HEK293 (cell line): ENCODE measurements at regions not wholly inside any gene's neighbourhood (a gene's known extent, or its start where the extent isn't known, plus 50 kb on each side); places are given as distances from the start of the nearest gene placed in this dataset.

Experiments
- CTCF ChIA-PET: fragments of 350-600 bp; formaldehyde crosslinking; extraction: SDS; loops from one replicate; lab custom pipeline; 2021; ENCODE audit warnings: antibody characterized with exemption; lab: Yijun Ruan, JAX
- POLR2A ChIA-PET: fragments of 300-600 bp; formaldehyde crosslinking; extraction: SDS; loops from one replicate; lab custom pipeline; 2020; ENCODE audit warnings: antibody characterized with exemption, inconsistent platforms; lab: Yijun Ruan, JAX
- H3K27ac ChIP-seq: fragments of 200-500 bp; sonication (Bioruptor generic); 2 replicates; pipeline ENCODE4 v1.5.1; 2014; ENCODE audit warnings: low read depth, low read length, control low read depth, inconsistent platforms; ENCODE audit errors: extremely low read depth
- H3K36me3 ChIP-seq, 2 experiments: fragments of 200-500 bp in 1 of 2; sonication (Bioruptor generic) in 1 of 2; 1 replicate in 1 of 2; 2 replicates in 1 of 2; pipeline ENCODE4 v1.5.1; 2014 to 2017; ENCODE audit warnings: inconsistent platforms in 2 of 2, low read length in 2 of 2; ENCODE audit not compliant: control insufficient read depth in 2 of 2, insufficient read depth in 1 of 2
- H3K4me1 ChIP-seq: fragments of 200-500 bp; sonication (Bioruptor generic); 2 replicates; pipeline ENCODE4 v1.5.1; 2014; ENCODE audit warnings: mild to moderate bottlenecking, low read length, inconsistent platforms; ENCODE audit not compliant: control insufficient read depth, insufficient read depth
- H3K4me3 ChIP-seq: 2 replicates; pipeline ENCODE4 v1.5.1; 2011; ENCODE audit warnings: low read depth, mild to moderate bottlenecking, control low read depth, low read length, moderate library complexity
- H3K9me3 ChIP-seq: fragments of 200-500 bp; sonication (Bioruptor generic); 2 replicates; pipeline ENCODE4 v1.5.1; 2014; ENCODE audit warnings: low read depth, low read length, inconsistent platforms; ENCODE audit not compliant: control insufficient read depth, insufficient read depth
- KLF16 ChIP-seq: fragments of 450-650 bp; formaldehyde crosslinking; IDR thresholded peaks from 2 replicates; pipeline ENCODE4 v1.5.1; 2017; ENCODE audit warnings: missing biosample characterization, missing genetic modification characterization
- OSR2 ChIP-seq: fragments of 450-650 bp; formaldehyde crosslinking; IDR thresholded peaks from 2 replicates; pipeline ENCODE4 v1.5.1; 2016; ENCODE audit warnings: missing biosample characterization, missing genetic modification characterization
- OVOL3 ChIP-seq: fragments of 450-650 bp; formaldehyde crosslinking; IDR thresholded peaks from 2 replicates; pipeline ENCODE4 v1.5.1; 2016; ENCODE audit warnings: missing biosample characterization, missing genetic modification characterization
- SCRT2 ChIP-seq: fragments of 450-650 bp; formaldehyde crosslinking; IDR thresholded peaks from 2 replicates; pipeline ENCODE4 v1.5.1; 2016; ENCODE audit warnings: missing biosample characterization, missing genetic modification characterization
- ZIC2 ChIP-seq: fragments of 450-650 bp; formaldehyde crosslinking; IDR thresholded peaks from 2 replicates; pipeline ENCODE4 v1.5.1; 2016; ENCODE audit warnings: missing biosample characterization, missing genetic modification characterization
- ZNF121 ChIP-seq: fragments of 450-650 bp; formaldehyde crosslinking; IDR thresholded peaks from 2 replicates; pipeline ENCODE4 v1.5.1; 2016; ENCODE audit warnings: missing biosample characterization, missing genetic modification characterization
- ZNF211 ChIP-seq: fragments of 450-650 bp; formaldehyde crosslinking; IDR thresholded peaks from 2 replicates; pipeline ENCODE4 v1.5.1; 2016; ENCODE audit warnings: low read depth, missing biosample characterization, missing genetic modification characterization
- ZNF248 ChIP-seq: fragments of 450-650 bp; formaldehyde crosslinking; IDR thresholded peaks from 2 replicates; pipeline ENCODE4 v1.5.1; 2017; ENCODE audit warnings: missing biosample characterization, missing genetic modification characterization
- ZNF350 ChIP-seq: fragments of 450-650 bp; formaldehyde crosslinking; IDR thresholded peaks from 2 replicates; pipeline ENCODE4 v1.5.0; 2017; ENCODE audit warnings: missing biosample characterization, mild to moderate bottlenecking, missing genetic modification characterization
- ZNF48 ChIP-seq: fragments of 450-650 bp; formaldehyde crosslinking; IDR thresholded peaks from 2 replicates; pipeline ENCODE4 v1.5.1; 2016; ENCODE audit warnings: missing biosample characterization, missing genetic modification characterization
- ZNF544 ChIP-seq: fragments of 450-650 bp; formaldehyde crosslinking; IDR thresholded peaks from 2 replicates; pipeline ENCODE4 v1.5.0; 2017; ENCODE audit warnings: missing biosample characterization, missing genetic modification characterization
- ZNF549 ChIP-seq: fragments of 450-650 bp; IDR thresholded peaks from 2 replicates; pipeline ENCODE4 v1.5.1; 2018; ENCODE audit warnings: missing biosample characterization, missing genetic modification characterization, mild to moderate bottlenecking, inconsistent platforms, moderate library complexity
- ZNF560 ChIP-seq: fragments of 450-650 bp; formaldehyde crosslinking; IDR thresholded peaks from 2 replicates; pipeline ENCODE4 v1.5.1; 2017; ENCODE audit warnings: missing biosample characterization, missing genetic modification characterization, borderline replicate concordance
- TF ChIP-seq, protein P1 (sequence below): fragments of 450-650 bp; formaldehyde crosslinking; IDR thresholded peaks from 2 replicates; pipeline ENCODE4 v1.5.1; 2016; ENCODE audit warnings: missing biosample characterization, missing genetic modification characterization
- TF ChIP-seq, protein P2 (sequence below): IDR thresholded peaks from 2 replicates; pipeline ENCODE4 v1.6.1; 2011; ENCODE audit warnings: mild to moderate bottlenecking, low read depth, low read length, borderline replicate concordance
- TF ChIP-seq, protein P3 (sequence below): fragments of 450-650 bp; formaldehyde crosslinking; IDR thresholded peaks from 2 replicates; pipeline ENCODE4 v1.5.1; 2016; ENCODE audit warnings: missing biosample characterization, missing genetic modification characterization
- TF ChIP-seq, protein P4 (sequence below): fragments of 450-650 bp; formaldehyde crosslinking; IDR thresholded peaks from 2 replicates; pipeline ENCODE4 v1.5.1; 2016; ENCODE audit warnings: missing biosample characterization, missing genetic modification characterization
- TF ChIP-seq, protein P5 (sequence below): fragments of 450-650 bp; formaldehyde crosslinking; optimal IDR thresholded peaks from 2 replicates; pipeline ENCODE3; 2016; ENCODE audit warnings: missing biosample characterization, mild to moderate bottlenecking, missing genetic modification characterization

DNA sequence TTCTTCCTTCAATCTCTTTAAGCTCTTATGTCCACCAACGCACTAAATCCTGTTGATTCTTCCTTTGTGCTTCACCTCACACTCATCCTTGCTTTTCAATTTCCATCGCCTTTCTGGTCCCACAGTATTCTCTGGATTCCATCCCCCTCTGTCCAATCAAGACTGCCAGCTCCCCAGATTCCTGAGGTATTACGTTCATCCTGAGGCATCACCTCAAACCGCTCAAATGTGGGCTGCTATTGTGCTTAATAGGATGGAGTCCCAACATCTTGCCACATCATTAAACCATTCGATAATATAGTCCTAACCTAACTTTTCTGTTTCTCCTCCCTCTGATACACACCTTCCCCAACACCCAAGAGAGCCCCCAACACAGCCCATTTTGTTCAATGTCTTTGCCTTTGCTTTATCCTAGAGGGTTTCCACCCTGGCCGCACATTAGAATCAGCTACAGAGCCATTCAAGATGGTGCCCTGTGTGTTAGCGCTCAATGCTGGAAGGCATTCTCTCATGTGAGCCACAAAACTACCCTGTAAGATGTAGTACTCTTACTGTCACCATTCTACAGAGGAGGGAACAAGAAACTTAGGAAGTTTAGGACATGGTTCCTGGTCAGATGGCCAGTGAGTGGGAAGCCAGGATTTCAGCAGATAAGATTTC is 79.5 kb upstream of the LEP start:
- no peak overlapping the region for H3K4me3 ChIP-seq
- no peaks in the 10 kb centered on the region for H3K36me3 ChIP-seq
- H3K4me1 ChIP-seq, result no peaks in the 10 kb centered on the region
- no peak for TF ChIP-seq ZNF121 (tag by site-specific recombination)
- no peak for TF ChIP-seq KLF16 (tag by site-specific recombination)
- TF ChIP-seq, protein P1, sequence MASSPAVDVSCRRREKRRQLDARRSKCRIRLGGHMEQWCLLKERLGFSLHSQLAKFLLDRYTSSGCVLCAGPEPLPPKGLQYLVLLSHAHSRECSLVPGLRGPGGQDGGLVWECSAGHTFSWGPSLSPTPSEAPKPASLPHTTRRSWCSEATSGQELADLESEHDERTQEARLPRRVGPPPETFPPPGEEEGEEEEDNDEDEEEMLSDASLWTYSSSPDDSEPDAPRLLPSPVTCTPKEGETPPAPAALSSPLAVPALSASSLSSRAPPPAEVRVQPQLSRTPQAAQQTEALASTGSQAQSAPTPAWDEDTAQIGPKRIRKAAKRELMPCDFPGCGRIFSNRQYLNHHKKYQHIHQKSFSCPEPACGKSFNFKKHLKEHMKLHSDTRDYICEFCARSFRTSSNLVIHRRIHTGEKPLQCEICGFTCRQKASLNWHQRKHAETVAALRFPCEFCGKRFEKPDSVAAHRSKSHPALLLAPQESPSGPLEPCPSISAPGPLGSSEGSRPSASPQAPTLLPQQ (tag by site-specific recombination), result no peak
- TF ChIP-seq, protein P2, sequence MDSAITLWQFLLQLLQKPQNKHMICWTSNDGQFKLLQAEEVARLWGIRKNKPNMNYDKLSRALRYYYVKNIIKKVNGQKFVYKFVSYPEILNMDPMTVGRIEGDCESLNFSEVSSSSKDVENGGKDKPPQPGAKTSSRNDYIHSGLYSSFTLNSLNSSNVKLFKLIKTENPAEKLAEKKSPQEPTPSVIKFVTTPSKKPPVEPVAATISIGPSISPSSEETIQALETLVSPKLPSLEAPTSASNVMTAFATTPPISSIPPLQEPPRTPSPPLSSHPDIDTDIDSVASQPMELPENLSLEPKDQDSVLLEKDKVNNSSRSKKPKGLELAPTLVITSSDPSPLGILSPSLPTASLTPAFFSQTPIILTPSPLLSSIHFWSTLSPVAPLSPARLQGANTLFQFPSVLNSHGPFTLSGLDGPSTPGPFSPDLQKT, result no peak
- H3K9me3 ChIP-seq, result no peaks in the 10 kb centered on the region
- ChIA-PET POLR2A (no interaction called here), CTCF (interaction anchor here (0.6 to 1.6 kb wide), 3 partner anchors 25 to 47 kb away, joined by 3 to 9 read pairs (median 6); no protein-coding TSS in a partner anchor)
- H3K27ac ChIP-seq, result no peak overlapping the region

DNA sequence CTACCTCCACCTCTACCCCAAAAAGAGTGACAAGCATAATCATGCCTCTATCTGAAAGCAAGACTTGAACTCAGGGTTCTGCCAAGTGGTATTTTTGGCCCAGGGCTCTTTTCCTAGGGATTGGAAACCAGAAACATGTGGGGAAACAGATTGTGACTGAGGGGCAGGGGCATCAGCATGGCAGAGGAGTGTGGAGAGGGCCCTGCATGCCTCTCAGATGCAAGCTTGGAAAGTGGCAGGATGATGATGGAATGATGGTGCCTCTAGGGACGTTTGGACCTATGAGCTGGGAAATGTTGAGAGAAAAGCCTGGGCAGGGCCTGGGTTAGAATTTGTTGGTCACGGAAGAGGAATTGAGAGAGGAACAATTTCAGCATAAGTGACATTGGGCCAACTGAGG is 78.4 kb upstream of the LEP start:
- Histone ChIP-seq H3K36me3 (no peaks in the 10 kb centered on the region), H3K4me3 (no peak overlapping the region), H3K9me3 (no peaks in the 10 kb centered on the region), H3K27ac (no peak overlapping the region), H3K4me1 (peaks cover 3% of the 10 kb centered on the region; the same call in 1 of the 2 replicates)
- CTCF ChIA-PET, result interaction anchor here (0.5 to 0.6 kb wide), 3 partner anchors 25 to 727 kb away, joined by 3 to 4 read pairs (median 4); no protein-coding TSS in a partner anchor
- POLR2A ChIA-PET, result no interaction called here
- TF ChIP-seq, protein P3, sequence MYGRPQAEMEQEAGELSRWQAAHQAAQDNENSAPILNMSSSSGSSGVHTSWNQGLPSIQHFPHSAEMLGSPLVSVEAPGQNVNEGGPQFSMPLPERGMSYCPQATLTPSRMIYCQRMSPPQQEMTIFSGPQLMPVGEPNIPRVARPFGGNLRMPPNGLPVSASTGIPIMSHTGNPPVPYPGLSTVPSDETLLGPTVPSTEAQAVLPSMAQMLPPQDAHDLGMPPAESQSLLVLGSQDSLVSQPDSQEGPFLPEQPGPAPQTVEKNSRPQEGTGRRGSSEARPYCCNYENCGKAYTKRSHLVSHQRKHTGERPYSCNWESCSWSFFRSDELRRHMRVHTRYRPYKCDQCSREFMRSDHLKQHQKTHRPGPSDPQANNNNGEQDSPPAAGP (tag by site-specific recombination), result no peak
- TF ChIP-seq, protein P4, sequence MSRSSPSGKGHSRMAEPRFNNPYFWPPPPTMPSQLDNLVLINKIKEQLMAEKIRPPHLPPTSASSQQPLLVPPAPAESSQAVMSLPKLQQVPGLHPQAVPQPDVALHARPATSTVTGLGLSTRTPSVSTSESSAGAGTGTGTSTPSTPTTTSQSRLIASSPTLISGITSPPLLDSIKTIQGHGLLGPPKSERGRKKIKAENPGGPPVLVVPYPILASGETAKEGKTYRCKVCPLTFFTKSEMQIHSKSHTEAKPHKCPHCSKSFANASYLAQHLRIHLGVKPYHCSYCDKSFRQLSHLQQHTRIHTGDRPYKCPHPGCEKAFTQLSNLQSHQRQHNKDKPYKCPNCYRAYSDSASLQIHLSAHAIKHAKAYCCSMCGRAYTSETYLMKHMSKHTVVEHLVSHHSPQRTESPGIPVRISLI (tag by site-specific recombination), result no peak
- TF ChIP-seq, protein P5, sequence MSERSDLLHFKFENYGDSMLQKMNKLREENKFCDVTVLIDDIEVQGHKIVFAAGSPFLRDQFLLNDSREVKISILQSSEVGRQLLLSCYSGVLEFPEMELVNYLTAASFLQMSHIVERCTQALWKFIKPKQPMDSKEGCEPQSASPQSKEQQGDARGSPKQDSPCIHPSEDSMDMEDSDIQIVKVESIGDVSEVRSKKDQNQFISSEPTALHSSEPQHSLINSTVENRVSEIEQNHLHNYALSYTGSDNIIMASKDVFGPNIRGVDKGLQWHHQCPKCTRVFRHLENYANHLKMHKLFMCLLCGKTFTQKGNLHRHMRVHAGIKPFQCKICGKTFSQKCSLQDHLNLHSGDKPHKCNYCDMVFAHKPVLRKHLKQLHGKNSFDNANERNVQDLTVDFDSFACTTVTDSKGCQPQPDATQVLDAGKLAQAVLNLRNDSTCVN (tag by site-specific recombination), result no peak
- TF ChIP-seq ZNF350 (no peak), OSR2 (tag by site-specific recombination) (no peak), OVOL3 (no peak), ZIC2 (no peak), ZNF48 (no peak), ZNF211 (no peak), ZNF549 (tag by site-specific recombination) (no peak), ZNF560 (tag by site-specific recombination) (no peak), ZNF544 (tag by site-specific recombination) (no peak), ZNF248 (tag by site-specific recombination) (no peak), SCRT2 (tag by site-specific recombination) (no peak)
